ENCODE measurements at regions not wholly inside any gene's neighbourhood (a gene's known extent, or its start where the extent isn't known, plus 50 kb on each side); places are given as distances from the start of the nearest gene placed in this dataset.

- no peak for TF ChIP-seq CTCF (IDR thresholded peaks at IDR 0.05; ENCODE audit: unreplicated experiment)
- Mint-ChIP-seq H3K27me3 (ENCODE audit: unreplicated experiment) (peaks cover 2% of the 10 kb centered on the region), H3K4me3 (ENCODE audit: unreplicated experiment) (no peak overlapping the region), H3K27ac (ENCODE audit: unreplicated experiment) (no peak overlapping the region), H3K4me1 (ENCODE audit: unreplicated experiment) (no peaks in the 10 kb centered on the region), H3K36me3 (ENCODE audit: low read depth, unreplicated experiment) (no peaks in the 10 kb centered on the region), H3K9me3 (ENCODE audit: unreplicated experiment) (no peaks in the 10 kb centered on the region)
- DNase-seq (ENCODE audit: low spot score), result no peak
These were observed 120.4 kb downstream of the CT47B1 start for GRCh38 chrX:120755066-120755846.

- no peak for TF ChIP-seq CTCF (IDR thresholded peaks at IDR 0.05; ENCODE audit: unreplicated experiment)
- H3K9me3 Mint-ChIP-seq (ENCODE audit: unreplicated experiment), result no peaks in the 10 kb centered on the region
- H3K36me3 Mint-ChIP-seq (ENCODE audit: low read depth, unreplicated experiment), result no peaks in the 10 kb centered on the region
- H3K4me3 Mint-ChIP-seq (ENCODE audit: unreplicated experiment), result no peak overlapping the region
- no peak overlapping the region for H3K27ac Mint-ChIP-seq (ENCODE audit: unreplicated experiment)
- no peaks in the 10 kb centered on the region for H3K27me3 Mint-ChIP-seq (ENCODE audit: unreplicated experiment)
- DNase-seq (ENCODE audit: low spot score), result no peak
- peaks cover 5% of the 10 kb centered on the region for H3K4me1 Mint-ChIP-seq (ENCODE audit: unreplicated experiment)
These were observed 122.0 kb downstream of the CT47B1 start for GRCh38 chrX:120753413-120754251.

- Mint-ChIP-seq H3K4me1 (ENCODE audit: unreplicated experiment) (peaks cover 5% of the 10 kb centered on the region), H3K27ac (ENCODE audit: unreplicated experiment) (no peak overlapping the region), H3K36me3 (ENCODE audit: low read depth, unreplicated experiment) (no peaks in the 10 kb centered on the region), H3K4me3 (ENCODE audit: unreplicated experiment) (no peak overlapping the region), H3K9me3 (ENCODE audit: unreplicated experiment) (no peaks in the 10 kb centered on the region), H3K27me3 (ENCODE audit: unreplicated experiment) (no peaks in the 10 kb centered on the region)
- TF ChIP-seq CTCF (IDR thresholded peaks at IDR 0.05; ENCODE audit: unreplicated experiment), result no peak
- no peak for DNase-seq (ENCODE audit: low spot score)
These were observed 122.7 kb upstream of the C1GALT1C1 start for GRCh38 chrX:120752431-120753082.

- no peaks in the 10 kb centered on the region for H3K9me3 Mint-ChIP-seq (ENCODE audit: unreplicated experiment)
- DNase-seq (ENCODE audit: low spot score), result no peak
- H3K4me1 Mint-ChIP-seq (ENCODE audit: unreplicated experiment), result peaks cover 5% of the 10 kb centered on the region
- H3K27me3 Mint-ChIP-seq (ENCODE audit: unreplicated experiment), result no peaks in the 10 kb centered on the region
- no peak overlapping the region for H3K4me3 Mint-ChIP-seq (ENCODE audit: unreplicated experiment)
- no peak for TF ChIP-seq CTCF (IDR thresholded peaks at IDR 0.05; ENCODE audit: unreplicated experiment)
- H3K27ac Mint-ChIP-seq (ENCODE audit: unreplicated experiment), result no peak overlapping the region
- no peaks in the 10 kb centered on the region for H3K36me3 Mint-ChIP-seq (ENCODE audit: low read depth, unreplicated experiment)
These were observed 121.8 kb upstream of the C1GALT1C1 start for GRCh38 chrX:120751683-120752082.
